Stimulated activated naive CD8-positive, alpha-beta T cell treated with anti-CD3 and anti-CD28 coated beads, Interleukin-15, Interleukin-2, amounts not matched to agents 100 U/mL and 50 U/mL, for 24 hours (primary cell): ENCODE measurements at regions not wholly inside any gene's neighbourhood (a gene's known extent, or its start where the extent isn't known, plus 50 kb on each side); places are given as distances from the start of the nearest gene placed in this dataset.

Experiments
- ATAC-seq: fragments of 150-1000 bp; cut with Tn5 transposase; one replicate; pipeline ENCODE4 v1.10.0; 2021
- DNase-seq: peaks from one replicate; pipeline ENCODE4 v3.0.0; 2021

DNA sequence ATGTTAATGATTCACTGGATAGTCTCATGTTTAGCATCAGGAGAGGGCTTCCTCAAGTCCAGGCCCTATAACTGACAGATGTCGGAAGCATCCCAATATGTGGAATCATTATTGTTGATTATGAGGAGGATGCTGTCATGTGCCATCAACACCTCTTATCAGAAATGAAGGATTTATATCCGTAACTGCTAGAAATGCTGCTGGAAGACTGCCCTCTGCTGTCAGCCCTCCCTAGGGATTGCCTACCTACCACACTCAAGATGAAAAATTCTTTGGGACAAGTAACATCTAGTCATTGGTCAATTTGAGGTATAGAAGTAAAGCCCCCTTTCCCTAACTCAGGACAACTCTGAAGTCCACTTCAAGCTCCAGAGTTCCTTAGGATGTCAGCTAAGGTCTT is 1166.5 kb upstream of the NXPH2 start:
- DNase-seq = no peak
- no peak for ATAC-seq

DNA sequence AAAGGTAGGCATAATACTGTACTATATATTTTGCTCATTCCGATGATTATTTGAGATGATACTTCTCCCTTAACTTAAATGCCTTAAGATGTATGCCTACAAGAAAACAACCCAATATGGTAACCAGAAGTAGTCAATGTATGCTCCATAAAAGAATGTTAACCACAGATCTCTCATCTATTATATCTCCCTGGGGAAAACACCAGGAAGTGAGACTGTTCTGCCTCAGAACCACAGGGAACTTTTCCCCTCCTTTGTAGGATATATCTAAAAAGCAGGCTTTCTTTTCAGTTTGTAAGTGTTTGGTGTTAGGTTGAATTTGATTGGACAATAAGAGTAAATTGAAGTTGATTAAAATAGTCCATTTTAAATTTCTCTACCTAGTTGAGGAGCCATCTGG is 1160.5 kb upstream of the NXPH2 start:
- DNase-seq (no peak), ATAC-seq (no peak)

DNA sequence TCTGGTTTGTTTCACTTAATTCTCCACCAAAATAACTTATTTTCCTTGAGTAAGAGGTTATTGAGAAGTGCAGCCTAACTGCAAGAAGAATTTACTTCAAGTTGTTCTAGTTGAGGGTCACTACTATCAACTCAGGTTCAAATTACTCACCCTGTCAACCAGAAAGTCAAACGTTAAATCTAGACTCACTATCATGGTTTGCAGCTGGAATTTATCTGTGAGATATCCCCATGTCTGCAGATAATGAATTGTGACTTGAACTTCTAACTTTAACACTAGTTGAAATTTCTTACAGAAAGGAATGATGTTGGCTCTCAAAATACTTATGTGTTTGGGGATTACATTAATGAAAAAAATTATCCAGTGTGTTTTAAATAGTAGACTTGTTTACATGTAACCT is 1145.7 kb upstream of the NXPH2 start:
- no peak for DNase-seq
- no peak for ATAC-seq

DNA sequence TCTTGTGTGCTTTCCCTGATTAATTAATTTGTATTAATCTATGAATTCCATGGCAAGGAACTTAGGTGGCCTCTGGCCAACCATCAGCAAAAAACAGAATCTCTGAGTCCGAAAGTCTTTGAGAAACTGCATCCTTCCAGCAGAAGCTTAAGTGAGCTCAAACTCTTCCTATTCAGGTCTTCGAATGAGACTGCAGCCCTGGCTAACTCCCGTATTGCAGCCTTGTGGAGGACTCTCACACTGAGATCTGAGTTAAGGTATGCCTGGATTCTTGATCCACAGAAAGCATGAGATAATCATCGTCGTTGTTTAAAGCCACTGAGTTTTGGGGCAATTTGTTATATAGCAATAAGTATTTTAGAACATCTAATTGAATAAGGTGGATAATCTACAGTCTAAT is 1143.9 kb upstream of the NXPH2 start:
- DNase-seq = no peak
- ATAC-seq = no peak

DNA sequence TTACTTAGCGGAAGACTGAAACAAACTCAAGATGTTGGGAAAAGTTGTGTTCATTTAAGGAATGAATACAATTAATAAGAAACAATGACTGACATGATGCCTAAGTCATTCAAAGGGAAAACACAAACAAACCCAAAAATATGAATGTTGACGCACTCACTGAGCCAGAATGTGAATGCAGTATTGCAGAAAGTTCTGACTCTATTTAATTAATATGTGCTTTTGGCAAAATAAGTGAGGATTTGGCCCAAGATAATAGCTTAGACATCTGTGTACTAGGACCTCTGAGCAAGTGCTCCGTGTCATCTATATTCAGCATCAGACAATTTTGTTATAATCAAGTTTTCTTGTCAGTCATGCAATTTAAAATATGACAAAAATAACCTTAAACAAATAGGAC is 1138.8 kb upstream of the NXPH2 start:
- ATAC-seq (no peak), DNase-seq (no peak)

DNA sequence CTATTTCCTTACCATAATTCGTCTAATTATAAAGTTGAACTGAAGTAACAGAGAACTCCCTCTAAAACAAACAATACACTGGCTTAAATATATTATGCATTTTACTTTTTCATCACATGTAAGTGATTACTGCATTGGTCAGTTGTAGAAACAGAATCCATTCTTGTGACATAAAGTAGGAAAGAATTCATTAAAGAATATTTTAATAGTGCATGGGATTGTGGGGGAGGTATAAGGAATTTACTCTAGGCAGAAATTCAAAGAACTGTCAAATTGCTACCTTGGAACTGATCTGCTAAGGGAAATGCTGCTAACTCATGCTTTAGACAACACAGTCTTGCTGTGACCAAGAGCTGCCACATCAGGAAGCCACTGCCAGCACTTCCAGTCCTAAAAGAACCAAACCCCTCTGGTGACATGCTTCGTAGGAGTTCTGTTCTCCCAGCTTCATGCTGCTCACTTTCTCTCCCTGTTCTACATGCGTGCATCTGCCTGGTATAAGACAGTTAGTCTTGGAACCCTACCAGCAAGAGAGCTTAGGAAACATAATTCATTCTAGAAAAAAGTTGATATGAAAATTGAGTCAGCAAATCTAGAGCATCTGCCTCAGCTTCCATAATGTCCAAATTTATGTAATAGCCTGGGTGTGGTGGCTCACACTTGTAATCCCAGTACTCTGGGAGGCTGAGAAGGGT is 1137.6 kb upstream of the NXPH2 start:
- DNase-seq = no peak
- ATAC-seq = no peak

DNA sequence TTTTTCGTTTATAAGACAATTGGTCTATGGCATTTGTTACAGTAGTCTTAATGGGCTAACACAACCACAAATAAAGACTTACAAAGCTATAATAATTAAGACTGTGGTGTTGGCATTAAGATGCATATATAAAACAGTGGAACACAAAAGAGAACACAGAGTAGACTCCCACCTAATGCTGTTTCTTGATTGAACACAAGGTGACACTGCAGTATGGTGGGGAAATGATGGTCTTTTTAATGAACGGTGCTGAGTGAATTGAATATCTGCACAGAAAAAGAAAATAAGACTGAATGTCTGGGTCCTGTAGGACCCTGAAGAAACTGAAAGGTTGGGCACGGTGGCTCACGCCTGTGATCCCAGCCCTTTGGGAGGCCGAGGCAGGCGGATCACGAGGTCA is 1136.6 kb upstream of the NXPH2 start:
- no peak for DNase-seq
- no peak for ATAC-seq

DNA sequence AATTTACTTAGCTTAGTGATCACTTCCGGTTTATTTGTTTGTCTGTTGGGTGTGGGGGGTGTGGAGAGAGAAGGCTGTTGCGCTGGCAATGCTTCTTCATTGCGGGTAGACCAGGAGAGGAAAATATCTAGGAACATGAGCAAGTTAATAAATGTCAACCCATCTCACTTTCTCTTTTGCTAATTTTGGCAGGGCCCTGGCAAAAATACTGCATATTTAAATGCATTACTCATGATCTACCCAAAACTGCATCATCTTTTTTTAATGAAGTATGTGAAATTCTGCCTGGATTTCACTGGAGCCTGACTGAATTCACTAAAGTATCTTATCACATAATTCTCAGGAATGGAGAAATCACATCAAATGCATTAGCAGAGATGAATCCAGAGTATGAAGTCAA is 1131.0 kb upstream of the NXPH2 start:
- DNase-seq (no peak), ATAC-seq (no peak)

DNA sequence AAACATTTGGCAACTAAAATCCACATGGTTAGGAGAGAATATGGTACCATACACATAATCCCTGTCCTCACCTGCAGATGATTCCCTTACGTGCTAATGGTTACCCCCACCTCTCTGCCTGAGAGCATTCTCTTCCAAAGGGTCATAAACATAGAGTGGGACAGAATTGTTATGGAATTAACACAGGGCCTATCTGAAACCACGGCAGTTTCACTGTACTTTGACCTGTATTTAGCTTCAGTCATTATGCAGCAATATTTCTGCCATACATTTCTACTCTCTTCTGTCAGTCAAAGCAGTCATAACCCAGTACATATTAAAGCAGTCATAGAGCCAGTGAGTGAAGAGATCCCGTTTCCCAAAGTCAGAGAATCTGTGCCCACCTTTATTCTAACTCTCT is 1128.9 kb upstream of the NXPH2 start:
- ATAC-seq (no peak), DNase-seq (no peak)

DNA sequence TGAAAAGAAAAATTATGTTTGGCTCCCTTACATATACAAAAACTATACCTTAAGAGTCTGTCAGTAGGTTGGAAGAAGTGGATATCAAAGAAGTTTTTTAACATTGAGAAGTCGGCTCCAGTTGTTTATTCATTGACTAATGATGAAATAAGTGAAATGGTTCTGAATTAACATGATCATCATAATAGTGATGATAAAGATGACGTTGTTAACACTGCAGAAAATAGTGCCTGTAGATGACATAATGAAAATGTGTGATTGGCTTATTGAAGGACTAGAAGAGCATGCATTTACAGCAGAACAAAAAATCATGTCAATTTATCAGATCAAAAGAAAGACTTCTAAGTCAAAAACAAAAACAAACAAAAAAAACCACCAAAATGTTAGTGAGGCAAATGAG is 1125.4 kb upstream of the NXPH2 start:
- DNase-seq (no peak), ATAC-seq (no peak)

DNA sequence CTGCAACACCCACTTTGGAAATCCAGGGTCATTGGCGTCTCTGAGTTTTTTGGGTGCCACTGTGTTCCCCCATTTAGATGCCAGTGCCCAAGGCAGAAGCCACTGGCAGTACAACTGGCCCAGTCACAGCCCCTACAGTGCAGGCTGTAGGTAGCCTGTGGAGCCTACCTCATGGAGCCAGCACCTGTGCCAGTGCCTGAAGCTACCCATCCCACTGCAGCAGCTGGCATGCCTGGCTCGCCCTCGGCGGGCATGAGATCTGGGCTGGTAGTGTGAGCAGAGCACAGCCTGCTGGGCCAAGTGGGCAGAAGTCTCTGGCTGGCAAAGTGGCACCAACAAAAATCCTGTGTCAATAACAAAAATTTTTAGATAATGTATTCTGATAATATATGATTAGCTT is 1111.4 kb upstream of the NXPH2 start:
- no peak for ATAC-seq
- no peak for DNase-seq

DNA sequence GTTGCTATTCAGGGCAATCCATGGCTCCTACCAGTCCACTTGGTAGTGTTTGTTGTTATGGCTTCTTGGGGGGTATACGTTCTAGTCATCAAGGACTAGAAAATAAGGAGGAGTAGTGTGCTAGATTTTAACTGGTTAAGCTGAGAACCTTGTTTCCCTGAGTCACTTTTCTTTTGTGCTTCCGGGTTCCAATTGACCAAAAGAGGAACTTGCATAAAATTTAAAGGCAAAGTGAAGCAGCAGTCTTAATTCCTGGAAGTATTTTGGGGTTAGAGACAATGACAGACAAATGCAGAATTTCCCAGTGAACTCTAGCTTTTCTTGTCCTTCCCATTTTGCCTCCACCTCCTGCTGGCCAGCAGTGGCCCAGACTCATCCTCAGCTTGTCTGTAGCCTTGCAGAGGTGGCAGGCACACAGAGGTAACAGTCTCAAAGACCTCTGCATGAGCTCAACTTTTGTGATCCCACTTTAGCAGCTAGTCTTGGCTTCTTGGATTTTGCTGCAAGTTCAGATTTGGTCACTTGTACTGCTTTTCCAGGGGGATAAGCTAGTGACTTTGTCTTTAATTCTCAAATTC is 1105.8 kb upstream of the NXPH2 start:
- ATAC-seq (no peak), DNase-seq (no peak)

DNA sequence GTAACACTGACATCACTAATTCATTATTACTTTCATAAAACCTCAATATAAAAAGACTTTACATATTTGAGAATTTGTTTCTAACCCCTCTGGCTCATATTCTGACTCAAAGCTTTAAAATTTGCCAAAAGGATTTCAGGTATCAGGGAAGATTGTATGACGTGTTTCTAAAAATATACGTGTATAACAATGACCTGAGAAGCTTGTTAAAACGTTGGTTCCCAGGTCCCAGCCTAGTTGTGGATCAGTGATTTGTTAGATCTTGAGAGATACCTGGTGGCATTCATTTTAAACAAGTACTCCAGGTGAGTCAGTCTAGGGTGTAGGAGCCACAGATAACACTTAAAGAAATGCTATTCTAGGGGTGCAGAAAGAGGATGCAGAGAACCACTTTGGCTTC is 1096.8 kb upstream of the NXPH2 start:
- ATAC-seq (no peak), DNase-seq (no peak)

DNA sequence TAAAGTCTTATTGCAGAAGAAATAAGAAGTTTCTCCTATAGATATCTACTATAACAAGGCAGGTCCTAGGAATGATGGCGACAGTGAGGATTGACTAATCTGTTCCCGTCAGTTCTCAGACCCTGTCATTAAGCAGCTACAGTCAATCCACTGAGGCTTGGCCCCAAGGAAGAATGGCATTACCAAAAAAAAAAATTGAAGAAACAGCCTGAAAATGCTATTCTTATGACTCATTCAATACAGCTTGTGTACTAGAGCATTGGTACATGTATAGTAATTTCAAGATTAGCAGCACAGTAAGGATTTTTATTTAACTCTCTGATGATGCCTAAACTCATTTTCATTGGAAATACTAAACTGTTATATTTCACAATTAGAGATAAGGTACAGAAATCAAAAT is 1096.1 kb upstream of the NXPH2 start:
- ATAC-seq = no peak
- no peak for DNase-seq

DNA sequence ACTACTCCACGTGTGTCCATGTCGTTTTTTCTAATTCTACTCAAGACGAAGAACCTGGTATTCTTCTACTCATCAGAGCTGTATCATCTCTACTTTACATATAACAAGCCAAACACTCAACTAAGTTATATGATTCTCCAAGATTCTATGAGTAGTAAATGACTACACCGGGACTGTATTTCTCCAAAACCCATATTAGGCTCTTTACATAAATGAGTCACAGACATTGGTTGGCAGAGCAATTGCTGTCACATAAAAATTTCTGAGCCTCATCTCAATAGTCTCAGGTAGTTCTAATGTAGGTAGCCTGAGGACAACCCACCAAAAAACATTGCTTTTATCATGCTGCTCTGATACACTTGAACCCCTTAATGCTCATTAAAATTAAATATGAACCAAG is 1092.3 kb upstream of the NXPH2 start:
- DNase-seq (no peak), ATAC-seq (no peak)

DNA sequence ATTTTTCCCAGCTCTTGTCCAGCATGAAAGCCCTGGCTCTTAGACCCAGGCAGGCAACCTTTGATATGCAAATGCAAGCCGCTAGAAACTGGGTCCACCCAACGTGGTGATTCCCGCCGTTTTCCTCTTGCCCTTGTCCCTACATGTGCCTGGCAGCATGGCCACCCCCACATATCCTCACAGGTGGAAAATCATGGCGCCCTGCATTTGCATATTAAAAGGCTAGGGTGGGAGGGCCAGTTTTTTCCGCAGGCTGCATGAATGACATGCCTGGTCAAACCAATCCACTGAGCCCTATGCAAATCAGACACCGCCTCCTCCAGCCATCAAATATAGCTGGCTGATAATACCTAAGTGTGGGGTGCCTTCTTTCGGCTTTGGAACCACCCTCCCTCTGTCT is 1091.8 kb upstream of the NXPH2 start:
- DNase-seq = no peak
- ATAC-seq = no peak

DNA sequence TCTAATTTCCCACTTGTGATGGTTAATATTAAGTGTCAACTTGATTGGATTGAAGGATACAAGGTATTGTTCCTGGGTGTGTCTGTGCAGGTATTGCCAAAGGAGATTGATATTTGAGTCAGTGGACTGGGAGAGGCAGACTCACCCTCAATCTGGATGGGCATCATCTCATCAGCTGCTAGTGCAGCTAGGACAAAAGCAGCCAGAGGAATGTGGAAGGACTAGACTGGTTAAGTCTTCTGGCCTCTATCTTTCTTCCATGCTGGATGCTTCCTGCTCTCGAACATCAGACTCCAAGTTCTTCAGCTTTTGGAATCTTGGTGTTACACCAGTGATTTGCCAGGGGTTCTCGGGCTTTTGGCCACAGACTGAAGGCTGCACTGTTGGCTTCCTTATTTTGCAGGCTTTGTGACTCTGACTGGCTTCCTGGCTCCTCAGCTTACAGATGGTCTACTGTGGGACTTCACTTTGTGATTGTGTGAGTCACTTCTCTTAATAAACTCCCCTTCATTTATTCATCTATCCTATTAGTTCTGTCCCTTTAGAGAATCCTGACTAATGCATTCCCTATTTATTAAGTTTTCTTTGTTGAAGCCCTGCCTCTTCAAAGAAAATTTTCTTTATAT is 1087.5 kb upstream of the NXPH2 start:
- ATAC-seq (no peak), DNase-seq (no peak)

DNA sequence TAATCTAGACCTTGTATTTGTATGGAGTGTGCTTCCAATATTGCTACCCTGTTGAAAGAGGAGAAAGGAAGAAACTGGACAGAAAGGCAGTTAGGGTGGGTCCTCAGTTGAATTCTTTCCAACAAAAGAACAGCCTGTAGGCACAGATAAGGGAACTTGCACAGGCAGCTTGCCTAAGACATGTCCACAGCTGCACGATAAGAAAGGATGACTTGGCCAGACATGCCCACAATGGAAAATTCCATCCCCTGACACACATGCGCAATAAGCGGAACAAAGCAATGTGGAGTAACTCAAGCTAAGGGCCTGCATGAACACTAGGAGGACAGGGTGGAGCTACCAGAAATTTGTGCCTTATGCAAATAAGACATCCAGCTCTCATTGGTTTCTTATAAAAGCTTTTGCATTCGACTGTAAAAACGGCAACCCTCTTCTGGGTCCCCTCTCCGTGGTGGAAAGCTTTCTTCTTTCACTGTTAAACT is 1084.7 kb upstream of the NXPH2 start:
- ATAC-seq (no peak), DNase-seq (no peak)

DNA sequence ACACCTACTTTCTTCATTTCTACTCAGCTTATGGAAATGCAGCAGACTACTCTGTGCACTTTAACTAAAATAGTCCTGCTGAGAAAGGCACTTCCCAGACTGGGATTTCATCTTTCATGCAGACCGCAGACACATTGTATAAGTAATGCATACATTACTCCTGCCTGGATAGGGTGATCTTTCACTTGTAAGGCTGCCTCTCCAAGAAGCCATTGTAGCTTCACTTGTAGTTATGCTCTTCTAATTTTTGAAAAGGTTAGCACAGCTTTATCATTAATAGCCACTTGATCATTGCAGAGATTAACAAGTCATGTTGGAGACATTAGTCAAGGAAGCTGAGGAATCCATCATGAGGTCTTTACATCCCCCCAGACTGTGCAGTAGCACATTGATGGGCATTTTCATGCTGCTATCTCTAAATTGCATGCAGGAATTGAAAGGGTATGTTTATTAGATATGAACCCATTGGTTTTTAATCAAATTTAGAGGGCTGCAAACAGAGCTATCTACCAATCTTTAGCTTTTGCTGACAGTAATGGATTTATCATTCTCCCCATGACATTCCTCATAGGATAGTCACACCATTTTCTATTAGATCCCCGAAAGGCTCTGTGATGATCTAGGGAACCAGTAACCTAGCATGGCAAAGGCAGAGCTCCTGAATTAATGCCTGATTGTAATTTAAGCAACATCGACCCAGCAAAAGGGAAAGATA is 1074.7 kb upstream of the NXPH2 start:
- no peak for ATAC-seq
- DNase-seq = no peak

DNA sequence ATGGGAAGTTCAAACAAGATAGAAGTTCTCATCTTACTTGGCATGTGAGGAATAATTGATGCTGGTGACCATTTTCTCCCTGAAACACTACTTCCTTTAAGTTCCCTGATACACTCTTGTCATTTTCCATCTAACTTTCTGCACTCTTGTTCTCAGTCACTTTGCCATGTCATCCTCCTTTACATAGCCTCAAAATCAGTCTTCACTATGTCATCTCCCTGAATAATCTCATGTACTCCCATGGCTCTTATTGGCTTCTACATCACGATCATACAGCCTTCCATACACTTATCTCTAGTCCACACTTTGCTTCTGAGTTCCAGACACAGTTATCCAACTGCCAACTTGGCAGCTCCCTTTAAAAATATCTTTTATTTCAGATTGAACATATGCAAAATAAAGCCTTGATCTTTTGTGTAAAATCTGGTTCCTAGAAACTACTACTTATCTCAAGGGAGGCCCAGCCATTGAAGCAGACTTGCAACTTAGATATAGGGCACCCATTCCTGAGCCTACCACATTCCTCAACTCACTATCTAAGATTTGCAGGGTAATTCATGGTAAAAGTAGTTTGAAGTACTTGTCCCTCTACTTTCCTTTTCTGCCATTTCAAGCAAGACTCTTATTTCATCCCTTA is 1070.2 kb upstream of the NXPH2 start:
- ATAC-seq (no peak), DNase-seq (no peak)

DNA sequence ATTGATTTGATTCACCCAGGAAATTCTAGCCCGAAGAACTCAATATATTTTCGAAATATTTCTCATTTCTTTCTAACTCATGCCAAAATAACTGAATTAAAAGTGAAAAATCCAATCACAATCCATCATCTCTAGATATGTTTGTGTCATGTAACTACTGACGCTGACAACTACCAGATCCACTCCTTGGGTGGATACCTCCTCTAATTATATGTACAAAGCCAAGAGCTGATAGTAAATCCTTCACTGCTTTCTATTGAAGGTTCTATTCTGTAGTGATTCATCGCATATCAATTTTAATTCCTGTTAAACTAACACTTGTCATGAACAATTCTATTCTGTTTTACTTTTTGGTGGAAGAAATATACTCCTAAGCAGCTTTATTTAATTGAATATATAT is 1056.6 kb upstream of the NXPH2 start:
- no peak for DNase-seq
- no peak for ATAC-seq

DNA sequence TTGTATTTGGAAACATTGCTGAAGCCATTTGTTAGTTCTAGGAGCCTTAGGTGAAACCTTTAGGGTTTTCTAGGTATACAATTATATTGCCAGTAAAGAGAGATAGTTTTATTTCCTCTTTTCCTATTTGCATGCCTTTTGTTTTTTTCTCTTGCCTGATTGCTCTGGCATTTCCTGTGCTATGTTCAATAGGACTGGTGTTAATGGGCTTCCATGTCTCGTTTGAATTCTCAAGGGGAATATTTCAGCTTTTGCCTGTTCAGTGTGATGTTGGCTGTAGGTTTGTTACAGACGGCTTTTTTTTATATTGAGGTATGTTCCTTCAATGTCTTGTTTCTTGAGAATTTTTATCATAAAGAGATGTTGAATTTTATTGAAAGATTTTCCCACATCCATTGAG is 1054.9 kb upstream of the NXPH2 start:
- ATAC-seq = no peak
- no peak for DNase-seq

DNA sequence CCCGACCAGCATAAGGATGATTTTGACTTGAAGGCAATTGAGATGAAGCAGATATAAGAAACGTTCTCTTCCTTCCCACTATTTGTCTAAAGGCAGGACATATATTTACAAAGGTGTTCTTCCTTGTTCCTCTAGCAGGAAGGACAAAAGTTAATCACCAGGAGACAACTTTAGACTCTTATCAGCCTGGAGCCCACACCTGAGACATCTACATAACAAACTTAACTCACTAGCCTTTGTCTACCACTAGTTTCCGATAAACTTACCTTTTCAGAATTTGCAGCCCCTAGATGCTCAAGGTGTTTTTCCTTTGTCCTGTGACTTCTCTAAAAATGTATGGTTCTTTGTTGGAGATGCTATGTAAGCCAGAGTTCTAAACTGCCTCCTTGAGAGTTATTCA is 1047.8 kb upstream of the NXPH2 start:
- ATAC-seq = no peak
- DNase-seq = no peak
